HG02588 (cell line): ENCODE measurements at regions not wholly inside any gene's neighbourhood (a gene's known extent, or its start where the extent isn't known, plus 50 kb on each side); places are given as distances from the start of the nearest gene placed in this dataset.
A peak's percentile ranks its signal among the peaks of the same experiment; 100 is the strongest.
"Not testable (repeated sequence)": the region's sequence is repeated elsewhere in the genome, so short reads cannot be mapped to it uniquely, and the experiment has no call there.

Experiments
- ATAC-seq: cut with Tn5 transposase; IDR thresholded peaks from one replicate; pipeline ENCODE4 v1.9.1; 2021; ENCODE audit warnings: mild to moderate bottlenecking, moderate library complexity; ENCODE audit not compliant: unreplicated experiment

GRCh38 chr1:242914729-242915128, 340.4 kb downstream of the CEP170 start:
- ATAC-seq: not testable (repeated sequence)

DNA sequence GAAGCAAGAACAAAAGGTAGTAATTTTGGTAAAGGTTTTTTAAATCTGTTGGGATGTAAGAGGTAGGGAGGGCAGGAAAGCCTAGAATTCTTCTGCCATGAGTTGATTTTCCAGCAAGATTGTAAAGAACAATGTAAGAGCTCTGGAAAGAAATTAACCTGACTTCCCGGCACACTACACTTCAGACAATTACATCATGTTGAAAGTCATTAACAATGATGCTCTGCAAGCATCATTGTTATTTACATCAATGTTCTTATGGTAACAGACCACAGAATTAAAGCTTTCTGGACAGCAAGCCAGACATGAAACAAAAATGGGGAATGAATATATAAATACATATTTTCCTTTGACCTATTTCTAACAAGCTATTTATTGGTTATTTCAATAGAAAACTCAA, 342.2 kb downstream of the CEP170 start:
- not testable (repeated sequence) for ATAC-seq

GRCh38 chr1:242900558-242900957, 354.5 kb downstream of the CEP170 start:
- not testable (repeated sequence) for ATAC-seq

- no peak for ATAC-seq
Observed at GRCh38 chr1:242890192-242890741, 364.8 kb downstream of the CEP170 start.

DNA sequence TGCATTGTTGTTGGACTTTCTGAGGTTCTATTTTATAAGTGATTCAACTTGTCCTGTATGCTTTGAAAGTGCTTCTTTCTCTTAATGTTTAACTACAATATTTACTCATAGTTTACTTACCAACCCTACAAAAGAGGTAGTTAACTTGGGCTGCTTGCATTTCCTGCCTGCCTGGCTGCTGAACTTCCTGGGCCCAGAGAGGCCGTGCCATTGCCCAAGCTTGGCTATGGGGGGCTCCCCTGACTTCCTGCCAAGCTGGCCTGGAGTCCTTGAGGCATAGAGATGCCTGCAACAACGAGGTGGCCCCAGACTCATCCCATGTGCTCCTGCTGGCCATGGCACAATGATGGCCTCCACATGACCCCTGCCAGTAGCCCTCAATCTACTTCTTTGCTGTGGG, 361.6 kb upstream of the PLD5 start:
- peak; percentile 78 for ATAC-seq

GRCh38 chr1:242880022-242880421, 355.5 kb upstream of the PLD5 start:
- ATAC-seq: not testable (repeated sequence)

- no peak for ATAC-seq
Observed at GRCh38 chr1:242877743-242878142, 353.2 kb upstream of the PLD5 start.

GRCh38 chr1:242877229-242877628, 352.7 kb upstream of the PLD5 start:
- ATAC-seq: no peak

GRCh38 chr1:242876030-242876429, 351.5 kb upstream of the PLD5 start:
- ATAC-seq: no peak

DNA sequence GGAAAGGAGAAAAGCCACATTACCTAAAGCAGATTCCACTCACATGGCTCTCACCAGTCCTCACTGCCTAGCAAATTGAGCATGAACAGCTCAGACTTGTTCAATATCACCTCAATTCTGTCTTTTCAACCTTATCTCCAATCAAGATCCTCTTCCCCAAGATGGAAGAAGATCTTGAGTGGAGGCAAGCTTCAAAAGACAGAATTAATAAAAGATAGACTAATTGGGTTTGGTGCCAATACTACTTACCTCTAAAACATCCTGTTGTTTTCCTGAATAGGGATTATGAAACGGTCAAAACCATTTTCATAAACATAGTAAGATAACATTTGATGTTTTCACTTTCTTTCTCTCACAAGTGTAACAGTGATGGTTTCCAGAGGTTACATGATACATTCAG, 349.2 kb upstream of the PLD5 start:
- ATAC-seq: no peak

- ATAC-seq: no peak
Observed at GRCh38 chr1:242872521-242872920, 348.0 kb upstream of the PLD5 start.

DNA sequence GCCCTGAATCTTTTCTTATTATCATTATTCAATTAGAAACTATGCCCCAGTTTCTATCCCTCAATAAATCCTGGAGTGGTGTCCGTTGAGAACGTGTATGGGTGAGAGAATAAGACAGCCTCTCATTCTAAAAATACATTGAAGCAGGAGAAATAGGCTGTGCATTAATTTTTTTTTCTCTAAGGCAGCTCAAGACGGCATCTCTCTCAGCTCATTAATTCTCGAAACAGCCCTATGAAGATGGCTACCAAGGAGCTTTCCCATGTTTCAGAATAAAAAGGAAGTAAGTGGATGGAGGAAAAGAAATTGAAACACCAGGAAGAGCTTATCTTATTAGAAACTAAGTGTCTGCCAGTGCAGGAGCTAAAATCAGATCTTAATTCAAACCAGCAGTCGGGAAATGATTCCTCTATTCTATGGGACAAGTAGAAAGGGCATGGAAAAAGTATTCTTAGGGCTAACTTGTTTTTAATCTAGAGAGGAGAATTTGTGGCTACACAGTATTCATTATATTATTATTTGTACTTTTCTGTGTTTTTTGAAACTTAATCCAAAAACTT, 347.1 kb upstream of the PLD5 start:
- ATAC-seq: no peak

- ATAC-seq: no peak
Observed at GRCh38 chr1:242870966-242871365, 346.5 kb upstream of the PLD5 start.

DNA sequence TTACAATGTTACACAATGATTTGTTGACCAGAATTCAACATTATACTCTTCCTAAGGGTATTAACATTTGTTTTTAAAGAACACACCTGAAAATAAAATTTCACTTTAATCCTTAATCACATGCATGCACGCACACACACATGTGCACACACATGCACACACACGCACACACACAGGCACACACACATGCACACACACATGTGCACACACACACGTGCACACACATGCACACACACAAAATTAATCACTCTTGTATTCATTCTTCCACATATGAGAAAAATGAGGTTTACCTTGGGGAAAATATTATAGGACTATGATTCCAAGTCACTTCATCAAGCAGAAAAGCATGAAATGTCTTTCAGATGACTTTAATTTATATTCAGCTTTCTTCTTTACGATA, 331.8 kb upstream of the PLD5 start:
- ATAC-seq: no peak

- ATAC-seq: no peak
Observed at GRCh38 chr1:242854466-242854865, 330.0 kb upstream of the PLD5 start.

DNA sequence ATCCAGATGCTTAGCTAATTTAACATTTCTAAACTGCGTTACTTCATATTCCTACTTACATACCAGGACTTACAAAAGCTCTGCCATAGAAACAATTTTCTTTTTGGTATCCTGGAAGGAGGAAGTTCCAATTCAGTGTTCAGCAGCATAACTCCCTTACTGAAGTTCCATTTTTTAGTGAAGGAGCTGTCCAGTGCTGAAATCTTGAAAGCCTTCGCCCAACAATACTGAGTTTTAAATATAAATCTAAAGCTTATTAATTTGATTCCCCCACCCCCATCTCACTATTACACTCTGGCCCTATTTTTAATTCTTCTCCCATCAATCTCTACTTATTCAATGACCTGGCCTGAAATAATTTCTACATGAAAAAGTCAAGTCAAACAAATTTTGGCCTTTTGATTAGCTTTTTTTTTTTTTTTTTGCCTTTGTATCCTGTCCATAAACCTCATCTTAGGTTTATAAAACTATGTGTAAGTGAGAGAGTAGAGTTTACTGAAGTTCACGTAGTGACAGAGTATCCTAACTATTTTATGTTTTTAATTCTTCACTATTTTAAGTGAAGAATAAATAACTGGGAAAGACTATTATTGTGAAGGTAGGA, 323.0 kb upstream of the PLD5 start:
- no peak for ATAC-seq

DNA sequence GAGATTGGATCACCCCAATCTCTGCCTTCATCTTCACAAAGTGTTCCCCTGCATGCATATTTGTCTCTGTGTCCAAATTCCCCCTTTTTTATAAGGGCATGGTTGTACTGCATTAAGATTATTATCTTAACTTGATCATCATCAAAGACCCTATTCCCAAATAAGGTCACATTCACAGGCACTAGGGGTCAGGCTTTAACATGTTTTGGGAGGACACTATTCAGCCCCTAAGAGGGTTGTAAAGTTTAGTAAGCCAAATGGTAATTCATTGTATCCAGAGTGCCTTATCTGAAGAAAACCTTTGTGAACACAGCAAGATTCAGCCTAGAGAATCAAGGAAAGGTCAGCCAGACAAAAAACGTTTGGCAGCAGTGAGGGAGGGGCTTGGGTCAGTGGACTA, 317.6 kb upstream of the PLD5 start:
- ATAC-seq: no peak

- no peak for ATAC-seq
Observed at GRCh38 chr1:242839101-242839500, 314.6 kb upstream of the PLD5 start.

GRCh38 chr1:242836423-242836822, 311.9 kb upstream of the PLD5 start:
- no peak for ATAC-seq

GRCh38 chr1:242828828-242829227, 304.3 kb upstream of the PLD5 start:
- ATAC-seq: no peak

GRCh38 chr1:242828199-242828598, 303.7 kb upstream of the PLD5 start:
- ATAC-seq: no peak

DNA sequence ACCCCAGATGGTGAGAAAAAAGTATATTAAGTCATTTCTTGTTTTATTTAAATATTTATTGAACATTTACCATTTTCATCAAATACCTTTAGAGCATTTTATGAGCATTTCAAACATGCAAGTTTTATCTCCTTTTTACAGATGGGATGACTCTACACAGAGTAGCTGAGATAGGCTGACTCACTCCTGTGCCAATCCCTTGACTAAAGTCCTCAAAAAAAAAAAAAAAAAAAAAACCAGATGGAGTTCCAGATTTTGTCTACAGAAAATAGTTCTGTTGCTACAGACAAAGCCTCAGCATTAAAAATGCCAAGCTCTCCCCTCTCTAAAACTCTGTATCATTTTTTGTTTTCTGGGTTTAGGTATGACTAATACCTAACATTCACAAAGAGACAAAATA, 303.0 kb upstream of the PLD5 start:
- ATAC-seq: no peak
